WERI-Rb-1 (cell line): ENCODE measurements at regions not wholly inside any gene's neighbourhood (a gene's known extent, or its start where the extent isn't known, plus 50 kb on each side); places are given as distances from the start of the nearest gene placed in this dataset.

Experiments
- DNase-seq: peaks from one replicate; pipeline ENCODE4 v3.0.0-alpha.2; 2020
- H3K27ac ChIP-seq: fragments of 250-450 bp; sonication (Bioruptor Pico); 2 replicates; pipeline ENCODE4 v1.5.1; 2020; ENCODE audit warnings: mild to moderate bottlenecking, moderate library complexity
- H3K27me3 ChIP-seq: fragments of 250-450 bp; sonication (Bioruptor Pico); 2 replicates; pipeline ENCODE4 v1.5.1; 2021; ENCODE audit warnings: mild to moderate bottlenecking, low read depth, moderate library complexity; ENCODE audit not compliant: insufficient read depth, severe bottlenecking
- H3K36me3 ChIP-seq: fragments of 250-450 bp; sonication (Bioruptor Pico); 2 replicates; pipeline ENCODE4 v1.5.1; 2020; ENCODE audit warnings: mild to moderate bottlenecking, moderate library complexity
- H3K4me3 ChIP-seq: 2 replicates; pipeline ENCODE4 v1.5.1; 2011; ENCODE audit warnings: low read depth, mild to moderate bottlenecking, control low read depth, low read length
- H3K9me3 ChIP-seq: fragments of 250-450 bp; sonication (Bioruptor Pico); 2 replicates; pipeline ENCODE4 v1.5.1; 2021; ENCODE audit warnings: mild to moderate bottlenecking, moderate library complexity; ENCODE audit not compliant: severe bottlenecking
- CTCF ChIP-seq: IDR thresholded peaks from 2 replicates; pipeline ENCODE4 v1.5.1; 2011; ENCODE audit warnings: low read depth, mild to moderate bottlenecking, control low read depth, inconsistent platforms, low read length

- H3K27ac ChIP-seq = no peak overlapping the region
- peaks cover 27% of the 10 kb centered on the region for H3K27me3 ChIP-seq
- no peak overlapping the region for H3K4me3 ChIP-seq
- no peaks in the 10 kb centered on the region for H3K9me3 ChIP-seq
- H3K36me3 ChIP-seq = no peaks in the 10 kb centered on the region
- no peak for DNase-seq
- TF ChIP-seq CTCF = no peak
Observed at GRCh38 chrX:121120690-121121605, 73.5 kb downstream of the GLUD2 start.

GRCh38 chrX:121122332-121122731 is 74.9 kb downstream of the GLUD2 start:
- TF ChIP-seq CTCF = no peak
- Histone ChIP-seq H3K9me3 (no peaks in the 10 kb centered on the region), H3K4me3 (no peak overlapping the region), H3K27me3 (peaks cover 32% of the 10 kb centered on the region), H3K27ac (no peak overlapping the region), H3K36me3 (no peaks in the 10 kb centered on the region)
- DNase-seq = no peak

- peaks cover 29% of the 10 kb centered on the region for H3K27me3 ChIP-seq
- DNase-seq = no peak
Observed at GRCh38 chrX:121128925-121129877, 81.8 kb downstream of the GLUD2 start.

GRCh38 chrX:121132675-121133074 is 85.3 kb downstream of the GLUD2 start:
- H3K4me3 ChIP-seq = no peak overlapping the region
- DNase-seq = no peak
- no peaks in the 10 kb centered on the region for H3K9me3 ChIP-seq
- no peak overlapping the region for H3K27ac ChIP-seq
- peaks cover 19% of the 10 kb centered on the region for H3K27me3 ChIP-seq
- no peak for TF ChIP-seq CTCF
- no peaks in the 10 kb centered on the region for H3K36me3 ChIP-seq

More at GRCh38 chrX:121128925-121129877, 81.8 kb downstream of the GLUD2 start:
- Histone ChIP-seq H3K9me3 (no peaks in the 10 kb centered on the region), H3K36me3 (no peaks in the 10 kb centered on the region), H3K4me3 (no peak overlapping the region), H3K27ac (no peak overlapping the region)
- no peak for TF ChIP-seq CTCF

GRCh38 chrX:121135488-121136207 is 88.2 kb downstream of the GLUD2 start:
- Histone ChIP-seq H3K27ac (no peak overlapping the region), H3K36me3 (no peaks in the 10 kb centered on the region), H3K4me3 (no peak overlapping the region), H3K27me3 (peaks cover 11% of the 10 kb centered on the region), H3K9me3 (no peaks in the 10 kb centered on the region)
- TF ChIP-seq CTCF = no peak
- DNase-seq = no peak
